K562 (cell line): ENCODE measurements at regions not wholly inside any gene's neighbourhood (a gene's known extent, or its start where the extent isn't known, plus 50 kb on each side); places are given as distances from the start of the nearest gene placed in this dataset.

Experiments
- ATAC-seq: fragments of 200-7000 bp; cut with Tn5 transposase; 3 replicates; pipeline ENCODE4 v1.9.1; 2020; ENCODE audit warnings: moderate library complexity
- BruUV-seq: library from RNA; stranded (reverse); fragments of 400-500 nt; replicated peaks from 2 replicates; lab custom pipeline; 2021; lab: Mats Ljungman, UMichigan
- CTCF ChIA-PET: fragments of 300-600 bp; formaldehyde crosslinking; extraction: SDS; loops from one replicate; lab custom pipeline; 2021; ENCODE audit warnings: low intra/inter-chr PET ratio; lab: Yijun Ruan, JAX
- POLR2A ChIA-PET: fragments of 300-600, 350-650 bp; sonication (Branson Sonifier 250); formaldehyde crosslinking; extraction: SDS; loops from one replicate; lab custom pipeline; 2021; ENCODE audit warnings: antibody characterized with exemption, inconsistent platforms; lab: Yijun Ruan, JAX
- DNase-seq, 4 experiments: peaks; one replicate each; pipeline versions ENCODE4 v3.0.0 to v3.0.0-alpha.2; 2011 to 2018; ENCODE audit warnings: low spot score in 3 of 4, mixed read lengths in 3 of 4; ENCODE audit errors: extremely low read depth in 1 of 4
- FAIRE-seq: peaks from 2 replicates; lab custom pipeline; 2011; peaks lifted over from hg19 to GRCh38; lab: Jason Lieb, UNC
- H2AFZ ChIP-seq: 2 replicates; pipeline ENCODE4 v1.6.0; 2011; ENCODE audit warnings: low read depth, low read length, control low read depth, inconsistent platforms
- H3K27ac ChIP-seq: fragments of 200-600 bp; 3 replicates; pipeline ENCODE4 v1.8.0; 2011; ENCODE audit warnings: low read depth, mild to moderate bottlenecking, control low read depth, inconsistent platforms, low read length, moderate library complexity, mixed read lengths; ENCODE audit errors: extremely low read depth
- H3K27me3 ChIP-seq, 2 experiments: fragments of 300-600 bp in 1 of 2; 2 replicates in 1 of 2; 3 replicates in 1 of 2; pipeline versions ENCODE4 v1.6.0 to v1.8.0; 2011; ENCODE audit warnings: inconsistent platforms in 2 of 2, low read length in 2 of 2, mild to moderate bottlenecking in 1 of 2, mixed read lengths in 1 of 2, moderate library complexity in 1 of 2; ENCODE audit not compliant: control insufficient read depth in 2 of 2, insufficient read depth in 2 of 2
- H3K36me3 ChIP-seq: fragments of 300-600 bp; 3 replicates; pipeline ENCODE4 v1.8.0; 2011; ENCODE audit warnings: mild to moderate bottlenecking, low read length, inconsistent platforms; ENCODE audit not compliant: control insufficient read depth, insufficient read depth
- H3K4me1 ChIP-seq, 2 experiments: fragments of 200-600 bp in 1 of 2; replicated peaks in 1 of 2; 2 replicates in 1 of 2; 3 replicates in 1 of 2; pipeline versions ENCODE4 v1.5.1 to v1.8.0; 2011; ENCODE audit warnings: inconsistent platforms in 2 of 2, low read length in 2 of 2, mild to moderate bottlenecking in 1 of 2, mixed read lengths in 1 of 2, moderate library complexity in 1 of 2; ENCODE audit not compliant: control insufficient read depth in 2 of 2, insufficient read depth in 2 of 2
- H3K4me2 ChIP-seq: 2 replicates; pipeline ENCODE4 v1.6.1; 2011; ENCODE audit warnings: low read length, control low read depth, inconsistent platforms, mixed read lengths; ENCODE audit not compliant: insufficient read depth
- H3K4me3 ChIP-seq: fragments of 200-600 bp; sonication (generic), shearing (Covaris generic); 2 replicates; pipeline ENCODE4 v1.5.1; 2016; ENCODE audit warnings: control low read depth, inconsistent platforms
- H3K79me2 ChIP-seq: fragments of 200-600 bp; 3 replicates; pipeline ENCODE4 v1.8.0; 2011; ENCODE audit warnings: low read length, inconsistent platforms; ENCODE audit not compliant: control insufficient read depth, insufficient read depth
- H3K9ac ChIP-seq, 2 experiments: 2 replicates each; pipeline versions ENCODE4 v1.6.0 to v1.6.1; 2011; ENCODE audit warnings: low read depth in 2 of 2, low read length in 2 of 2, control low read depth in 1 of 2, inconsistent platforms in 1 of 2, mild to moderate bottlenecking in 1 of 2, mixed read lengths in 1 of 2; ENCODE audit not compliant: insufficient read depth in 1 of 2
- H3K9me1 ChIP-seq: one replicate; pipeline ENCODE4 v1.6.0; 2011; ENCODE audit warnings: inconsistent platforms, mild to moderate bottlenecking, low read length, moderate library complexity; ENCODE audit not compliant: control insufficient read depth, insufficient read depth
- H3K9me3 ChIP-seq: replicated peaks from 2 replicates; pipeline ENCODE4 v1.5.1; 2011; ENCODE audit warnings: low read depth, low read length, inconsistent platforms; ENCODE audit not compliant: control insufficient read depth, insufficient read depth
- H4K20me1 ChIP-seq: replicated peaks from 2 replicates; pipeline ENCODE4 v1.6.1; 2011; ENCODE audit warnings: low read length, inconsistent platforms, mixed read lengths; ENCODE audit not compliant: control insufficient read depth, insufficient read depth
- BRD4 ChIP-seq: fragments of 200-600 bp; sonication (generic); IDR thresholded peaks from 2 replicates; pipeline ENCODE4 v1.6.1; 2017; ENCODE audit warnings: inconsistent platforms
- EZH2 ChIP-seq: IDR thresholded peaks from 2 replicates; pipeline ENCODE4 v1.6.1; 2012; ENCODE audit warnings: low read depth, mild to moderate bottlenecking, inconsistent platforms, low read length, borderline replicate concordance
- FOXP1 ChIP-seq: sonication (generic); formaldehyde crosslinking; IDR thresholded peaks from 2 replicates; pipeline ENCODE4 v1.8.0; 2022; ENCODE audit warnings: mild to moderate bottlenecking, missing genetic modification reagents
- FUS ChIP-seq: fragments of 200-400 bp; formaldehyde crosslinking; optimal IDR thresholded peaks from 2 replicates; pipeline ENCODE3; 2017; ENCODE audit warnings: low read depth, low read length
- MAFG ChIP-seq: fragments of 450-650 bp; conservative IDR thresholded peaks from 2 replicates; pipeline ENCODE4 v1.6.1; 2016; ENCODE audit warnings: missing genetic modification characterization, missing compliant biosample characterization
- PHF20 ChIP-seq: fragments of 450-650 bp; IDR thresholded peaks from 2 replicates; pipeline ENCODE4 v1.6.1; 2018; ENCODE audit not compliant: partially characterized antibody
- PTRF ChIP-seq: fragments of 450-650 bp; IDR thresholded peaks from 2 replicates; pipeline ENCODE4 v1.6.1; 2016; ENCODE audit warnings: mild to moderate bottlenecking, missing genetic modification characterization, missing compliant biosample characterization
- SIX5 ChIP-seq, 2 experiments: IDR thresholded peaks; 2 replicates each; pipeline ENCODE4 v1.6.1; 2011; ENCODE audit warnings: low read length in 2 of 2, borderline replicate concordance in 1 of 2, low read depth in 1 of 2, mild to moderate bottlenecking in 1 of 2, moderate library complexity in 1 of 2; ENCODE audit not compliant: insufficient read depth in 1 of 2
- SNIP1 ChIP-seq: fragments of 450-650 bp; IDR thresholded peaks from 2 replicates; pipeline ENCODE4 v1.7.1; 2017; ENCODE audit warnings: low read depth, mild to moderate bottlenecking
- WGBS: fragments of 100-300 bp; shearing (Covaris generic); methylation state at CpG from one replicate; pipeline ENCODE4 v1.1.6; 2016; ENCODE audit warnings: low coverage, mixed read lengths; ENCODE audit not compliant: insufficient coverage; ENCODE audit errors: missing lambda C conversion rate; 5-methylcytosine and 5-hydroxymethylcytosine counted together
- in situ Hi-C: fragments of 300-500 bp; cut with MboI; formaldehyde crosslinking; loops from 4 replicates; pipeline ENCODE4 v1.15.0; 2018; ENCODE audit warnings: inconsistent platforms, mixed read lengths
- intact Hi-C: fragments of 100-400 bp; cut with micrococcal nuclease; formaldehyde crosslinking; loops from 2 replicates; pipeline ENCODE4 v1.14.2; 2022

GRCh38 chr5:168005093-168005492 lies 286.4 kb upstream of the WWC1 start:
- ATAC-seq = no peak
- Histone ChIP-seq H2AFZ (no peak overlapping the region), H3K9me3 (no peaks in the 10 kb centered on the region), H3K4me1 (no peaks in the 10 kb centered on the region), H3K27me3 (no peaks in the 10 kb centered on the region), H3K79me2 (no peaks in the 10 kb centered on the region), H4K20me1 (no peaks in the 10 kb centered on the region), H3K4me2 (no peak overlapping the region), H3K9ac (no peak overlapping the region), H3K27ac (no peak overlapping the region), H3K4me3 (no peak overlapping the region), H3K9me1 (no peaks in the 10 kb centered on the region), H3K36me3 (no peaks in the 10 kb centered on the region)
- CTCF ChIA-PET = no interaction called here
- BruUV-seq = no TSS peak
- in situ Hi-C loops = no loop called here
- no peak for TF ChIP-seq BRD4
- no peak for TF ChIP-seq SIX5 (IDR thresholded peaks at IDR 0.05; ENCODE audit: borderline replicate concordance in 1 of 2, insufficient read depth in 1 of 2, low read depth in 1 of 2, low read length in 2 of 2)
- TF ChIP-seq SNIP1 = no peak
- TF ChIP-seq EZH2 = no peak
- TF ChIP-seq PHF20 = no peak
- TF ChIP-seq MAFG (tag) = no peak
- no peak for TF ChIP-seq FOXP1 (CRISPR knock-in tag)
- no peak for TF ChIP-seq FUS
- TF ChIP-seq PTRF (tag) = no peak
- POLR2A ChIA-PET = interaction anchor here (1.0 kb wide), 1 partner anchor 24 kb away, joined by 5 read pairs; no protein-coding TSS in a partner anchor
- FAIRE-seq = no peak
- WGBS = 2% methylated on average over 6 of the region's 6 CpGs
- intact Hi-C loops = no loop called here
- DNase-seq = no peak
